C4-2B (cell line): ENCODE measurements at regions not wholly inside any gene's neighbourhood (a gene's known extent, or its start where the extent isn't known, plus 50 kb on each side); places are given as distances from the start of the nearest gene placed in this dataset.

Experiments used
- ZFX ChIP-seq: fragments of 450-650 bp; IDR thresholded peaks from 2 replicates; pipeline ENCODE4 v1.6.1; 2017
- TF ChIP-seq, protein P1 (sequence below): fragments of 450-650 bp; conservative IDR thresholded peaks from 2 replicates; pipeline ENCODE4 v1.5.1; 2017; ENCODE audit warnings: mild to moderate bottlenecking

GRCh38 chr4:55768291-55768690 is 51.3 kb upstream of the EXOC1L start:
- TF ChIP-seq, protein P1, sequence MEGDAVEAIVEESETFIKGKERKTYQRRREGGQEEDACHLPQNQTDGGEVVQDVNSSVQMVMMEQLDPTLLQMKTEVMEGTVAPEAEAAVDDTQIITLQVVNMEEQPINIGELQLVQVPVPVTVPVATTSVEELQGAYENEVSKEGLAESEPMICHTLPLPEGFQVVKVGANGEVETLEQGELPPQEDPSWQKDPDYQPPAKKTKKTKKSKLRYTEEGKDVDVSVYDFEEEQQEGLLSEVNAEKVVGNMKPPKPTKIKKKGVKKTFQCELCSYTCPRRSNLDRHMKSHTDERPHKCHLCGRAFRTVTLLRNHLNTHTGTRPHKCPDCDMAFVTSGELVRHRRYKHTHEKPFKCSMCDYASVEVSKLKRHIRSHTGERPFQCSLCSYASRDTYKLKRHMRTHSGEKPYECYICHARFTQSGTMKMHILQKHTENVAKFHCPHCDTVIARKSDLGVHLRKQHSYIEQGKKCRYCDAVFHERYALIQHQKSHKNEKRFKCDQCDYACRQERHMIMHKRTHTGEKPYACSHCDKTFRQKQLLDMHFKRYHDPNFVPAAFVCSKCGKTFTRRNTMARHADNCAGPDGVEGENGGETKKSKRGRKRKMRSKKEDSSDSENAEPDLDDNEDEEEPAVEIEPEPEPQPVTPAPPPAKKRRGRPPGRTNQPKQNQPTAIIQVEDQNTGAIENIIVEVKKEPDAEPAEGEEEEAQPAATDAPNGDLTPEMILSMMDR, result no peak
- TF ChIP-seq ZFX, result no peak
